ENCODE measurements at regions not wholly inside any gene's neighbourhood (a gene's known extent, or its start where the extent isn't known, plus 50 kb on each side); places are given as distances from the start of the nearest gene placed in this dataset.

GRCh38 chr4:156638925-156639605 lies 332.5 kb downstream of the PDGFC start:
- no peaks in the 10 kb centered on the region for H3K27me3 Mint-ChIP-seq
- DNase-seq (no peak), ATAC-seq (ENCODE audit: low read depth) (no peak)
- TF ChIP-seq, protein P1, sequence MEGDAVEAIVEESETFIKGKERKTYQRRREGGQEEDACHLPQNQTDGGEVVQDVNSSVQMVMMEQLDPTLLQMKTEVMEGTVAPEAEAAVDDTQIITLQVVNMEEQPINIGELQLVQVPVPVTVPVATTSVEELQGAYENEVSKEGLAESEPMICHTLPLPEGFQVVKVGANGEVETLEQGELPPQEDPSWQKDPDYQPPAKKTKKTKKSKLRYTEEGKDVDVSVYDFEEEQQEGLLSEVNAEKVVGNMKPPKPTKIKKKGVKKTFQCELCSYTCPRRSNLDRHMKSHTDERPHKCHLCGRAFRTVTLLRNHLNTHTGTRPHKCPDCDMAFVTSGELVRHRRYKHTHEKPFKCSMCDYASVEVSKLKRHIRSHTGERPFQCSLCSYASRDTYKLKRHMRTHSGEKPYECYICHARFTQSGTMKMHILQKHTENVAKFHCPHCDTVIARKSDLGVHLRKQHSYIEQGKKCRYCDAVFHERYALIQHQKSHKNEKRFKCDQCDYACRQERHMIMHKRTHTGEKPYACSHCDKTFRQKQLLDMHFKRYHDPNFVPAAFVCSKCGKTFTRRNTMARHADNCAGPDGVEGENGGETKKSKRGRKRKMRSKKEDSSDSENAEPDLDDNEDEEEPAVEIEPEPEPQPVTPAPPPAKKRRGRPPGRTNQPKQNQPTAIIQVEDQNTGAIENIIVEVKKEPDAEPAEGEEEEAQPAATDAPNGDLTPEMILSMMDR (IDR thresholded peaks at IDR 0.05) = no peak
- POLR2A ChIA-PET = no interaction called here
- no peak overlapping the region for H3K4me3 Mint-ChIP-seq
- intact Hi-C loops (cut with micrococcal nuclease) = no loop called here
- no peaks in the 10 kb centered on the region for H3K9me3 Mint-ChIP-seq
- H3K4me1 Mint-ChIP-seq = no peaks in the 10 kb centered on the region
- H3K27ac Mint-ChIP-seq = no peak overlapping the region
- H3K36me3 Mint-ChIP-seq (ENCODE audit: low read depth) = no peaks in the 10 kb centered on the region
- CTCF ChIA-PET = no interaction called here

DNA sequence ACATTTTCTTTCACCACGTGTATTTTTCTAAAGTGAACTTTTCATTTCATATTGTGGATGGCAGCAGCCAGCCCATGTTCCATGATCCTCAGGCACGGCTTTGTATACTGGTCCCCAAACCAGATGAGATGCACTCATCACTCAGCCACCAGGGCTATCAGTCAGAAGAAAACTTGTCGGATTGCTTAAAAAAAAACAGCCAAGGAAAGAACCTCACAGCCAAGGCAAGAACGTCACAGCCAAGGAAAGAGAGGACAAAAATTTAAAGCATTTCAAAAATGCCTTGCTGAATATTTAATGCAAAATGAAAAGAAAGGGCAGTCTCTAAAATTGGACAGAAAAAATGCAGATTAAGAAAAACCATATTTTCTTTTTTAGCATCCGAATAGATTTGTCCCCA lies 333.3 kb downstream of the PDGFC start:
- no peak overlapping the region for H3K4me3 Mint-ChIP-seq
- ATAC-seq (ENCODE audit: low read depth) (no peak), DNase-seq (no peak)
- H3K36me3 Mint-ChIP-seq (ENCODE audit: low read depth) = no peaks in the 10 kb centered on the region
- H3K9me3 Mint-ChIP-seq = no peaks in the 10 kb centered on the region
- ChIA-PET POLR2A (no interaction called here), CTCF (no interaction called here)
- H3K4me1 Mint-ChIP-seq = no peaks in the 10 kb centered on the region
- intact Hi-C loops (cut with micrococcal nuclease) = no loop called here
- H3K27ac Mint-ChIP-seq = no peak overlapping the region
- H3K27me3 Mint-ChIP-seq = no peaks in the 10 kb centered on the region
- TF ChIP-seq, protein P1 (IDR thresholded peaks at IDR 0.05) = no peak

DNA sequence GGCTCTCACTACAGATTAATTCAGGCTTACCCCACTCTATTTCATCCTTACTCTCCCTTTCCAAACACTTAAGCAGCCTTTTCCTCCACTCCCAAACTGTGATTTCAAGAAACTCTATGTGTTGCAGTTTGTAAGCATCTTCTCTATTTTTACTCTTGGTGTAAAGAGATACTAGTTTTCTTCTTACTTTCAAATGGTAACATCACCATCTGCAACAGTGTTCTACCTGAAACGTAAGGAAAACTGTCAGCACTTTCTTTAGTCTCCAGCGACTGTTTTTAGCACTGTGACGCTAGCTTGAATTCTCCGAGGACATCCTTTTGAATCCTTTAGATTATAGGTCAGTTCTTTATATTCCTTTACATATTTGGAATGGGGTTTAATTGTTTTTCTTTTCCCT lies 335.2 kb downstream of the PDGFC start:
- ATAC-seq (ENCODE audit: low read depth) = no peak
- Mint-ChIP-seq H3K4me1 (no peaks in the 10 kb centered on the region), H3K27ac (no peak overlapping the region), H3K9me3 (no peaks in the 10 kb centered on the region), H3K36me3 (ENCODE audit: low read depth) (no peaks in the 10 kb centered on the region), H3K27me3 (no peaks in the 10 kb centered on the region), H3K4me3 (no peak overlapping the region)
- CTCF ChIA-PET = no interaction called here
- POLR2A ChIA-PET = no interaction called here
- TF ChIP-seq, protein P1 (IDR thresholded peaks at IDR 0.05) = no peak
- intact Hi-C loops (cut with micrococcal nuclease) = no loop called here
- no peak for DNase-seq

DNA sequence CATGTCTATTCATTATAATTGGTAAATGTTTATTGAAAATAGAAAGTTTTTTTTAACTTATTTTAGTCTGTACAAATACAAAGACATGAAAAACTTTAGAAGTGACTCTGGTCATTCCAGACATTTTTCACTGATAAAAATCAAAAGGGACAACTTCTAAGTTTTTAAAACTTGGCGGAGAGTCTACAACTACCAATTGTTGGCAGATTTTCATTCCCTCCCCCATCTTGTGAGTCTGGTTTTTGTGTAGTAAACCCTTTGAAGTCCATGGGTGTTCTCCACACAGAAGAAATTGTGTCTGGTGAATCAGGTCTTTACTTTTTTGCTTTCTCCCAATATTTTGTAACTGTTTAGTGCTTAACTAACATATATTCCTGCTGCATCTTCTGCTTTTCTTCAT lies 336.5 kb downstream of the PDGFC start:
- Mint-ChIP-seq H3K4me3 (no peak overlapping the region), H3K36me3 (ENCODE audit: low read depth) (no peaks in the 10 kb centered on the region), H3K9me3 (peaks cover 2% of the 10 kb centered on the region), H3K27ac (no peak overlapping the region), H3K4me1 (no peaks in the 10 kb centered on the region), H3K27me3 (no peaks in the 10 kb centered on the region)
- intact Hi-C loops (cut with micrococcal nuclease) = no loop called here
- DNase-seq = no peak
- TF ChIP-seq, protein P1 (IDR thresholded peaks at IDR 0.05) = no peak
- ChIA-PET POLR2A (no interaction called here), CTCF (no interaction called here)
- no peak for ATAC-seq (ENCODE audit: low read depth)

- CTCF ChIA-PET = no interaction called here
- intact Hi-C loops (cut with micrococcal nuclease) = no loop called here
- Mint-ChIP-seq H3K4me1 (no peaks in the 10 kb centered on the region), H3K36me3 (ENCODE audit: low read depth) (no peaks in the 10 kb centered on the region), H3K4me3 (no peak overlapping the region), H3K27ac (no peak overlapping the region), H3K27me3 (no peaks in the 10 kb centered on the region), H3K9me3 (peaks cover 2% of the 10 kb centered on the region)
- POLR2A ChIA-PET = no interaction called here
- TF ChIP-seq, protein P1 (IDR thresholded peaks at IDR 0.05) = no peak
- no peak for ATAC-seq (ENCODE audit: low read depth)
- no peak for DNase-seq
Observed at GRCh38 chr4:156634612-156635011, 337.0 kb downstream of the PDGFC start.

All from activated B cell treated with CpG ODN at 0.5 μM for 24 hours (primary cell).